ENCODE measurements at regions not wholly inside any gene's neighbourhood (a gene's known extent, or its start where the extent isn't known, plus 50 kb on each side); places are given as distances from the start of the nearest gene placed in this dataset.

DNA sequence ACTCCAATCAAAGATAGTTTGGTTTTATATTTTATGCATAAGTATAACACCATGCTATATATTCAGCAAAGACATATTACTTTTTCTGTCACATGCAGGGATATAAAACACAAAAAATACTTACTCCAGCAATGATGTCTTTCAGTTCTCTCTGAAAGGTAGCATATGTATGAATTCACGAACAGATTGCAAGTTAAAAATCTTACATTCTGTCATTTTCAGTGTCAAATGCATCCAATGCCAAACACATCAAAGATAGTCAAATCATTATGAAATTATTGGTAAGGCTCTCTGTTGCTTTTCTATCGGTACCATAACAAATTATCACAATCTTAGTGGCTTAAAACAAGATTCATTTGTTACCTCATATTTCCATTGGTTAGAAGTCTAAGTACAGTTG, 492.0 kb upstream of the KIF2B start:
- no peaks in the 10 kb centered on the region for H3K27me3 ChIP-seq (ENCODE audit: insufficient read depth)
- no peaks in the 10 kb centered on the region for H3F3A ChIP-seq (replicated peaks; ENCODE audit: low read depth)
- no peak overlapping the region for H3K4me3 ChIP-seq
- DNase-seq (ENCODE audit: low spot score), result no peak
- H3K4me1 Mint-ChIP-seq, result no peaks in the 10 kb centered on the region
- no peak overlapping the region for H3K27ac Mint-ChIP-seq
- no peak overlapping the region for H2AFZ ChIP-seq
- no peak overlapping the region for H3K4me3 Mint-ChIP-seq
- ATAC-seq, result no peak
- no peaks in the 10 kb centered on the region for H3K36me3 ChIP-seq (ENCODE audit: insufficient read depth)
- H3K9me2 ChIP-seq (ENCODE audit: insufficient read depth), result no peaks in the 10 kb centered on the region
- no peak overlapping the region for H3K27ac ChIP-seq (ENCODE audit: low read depth)
- no peaks in the 10 kb centered on the region for H4K20me1 ChIP-seq (replicated peaks; ENCODE audit: insufficient read depth)
- no peaks in the 10 kb centered on the region for H3K79me2 ChIP-seq (replicated peaks; ENCODE audit: insufficient read depth)
- no peaks in the 10 kb centered on the region for H3K27me3 Mint-ChIP-seq (ENCODE audit: insufficient read depth, low read depth, poor library complexity)
- H3K4me1 ChIP-seq (ENCODE audit: insufficient read depth), result no peaks in the 10 kb centered on the region
- H3K4me2 ChIP-seq, result no peak overlapping the region
- TF ChIP-seq, protein P1, sequence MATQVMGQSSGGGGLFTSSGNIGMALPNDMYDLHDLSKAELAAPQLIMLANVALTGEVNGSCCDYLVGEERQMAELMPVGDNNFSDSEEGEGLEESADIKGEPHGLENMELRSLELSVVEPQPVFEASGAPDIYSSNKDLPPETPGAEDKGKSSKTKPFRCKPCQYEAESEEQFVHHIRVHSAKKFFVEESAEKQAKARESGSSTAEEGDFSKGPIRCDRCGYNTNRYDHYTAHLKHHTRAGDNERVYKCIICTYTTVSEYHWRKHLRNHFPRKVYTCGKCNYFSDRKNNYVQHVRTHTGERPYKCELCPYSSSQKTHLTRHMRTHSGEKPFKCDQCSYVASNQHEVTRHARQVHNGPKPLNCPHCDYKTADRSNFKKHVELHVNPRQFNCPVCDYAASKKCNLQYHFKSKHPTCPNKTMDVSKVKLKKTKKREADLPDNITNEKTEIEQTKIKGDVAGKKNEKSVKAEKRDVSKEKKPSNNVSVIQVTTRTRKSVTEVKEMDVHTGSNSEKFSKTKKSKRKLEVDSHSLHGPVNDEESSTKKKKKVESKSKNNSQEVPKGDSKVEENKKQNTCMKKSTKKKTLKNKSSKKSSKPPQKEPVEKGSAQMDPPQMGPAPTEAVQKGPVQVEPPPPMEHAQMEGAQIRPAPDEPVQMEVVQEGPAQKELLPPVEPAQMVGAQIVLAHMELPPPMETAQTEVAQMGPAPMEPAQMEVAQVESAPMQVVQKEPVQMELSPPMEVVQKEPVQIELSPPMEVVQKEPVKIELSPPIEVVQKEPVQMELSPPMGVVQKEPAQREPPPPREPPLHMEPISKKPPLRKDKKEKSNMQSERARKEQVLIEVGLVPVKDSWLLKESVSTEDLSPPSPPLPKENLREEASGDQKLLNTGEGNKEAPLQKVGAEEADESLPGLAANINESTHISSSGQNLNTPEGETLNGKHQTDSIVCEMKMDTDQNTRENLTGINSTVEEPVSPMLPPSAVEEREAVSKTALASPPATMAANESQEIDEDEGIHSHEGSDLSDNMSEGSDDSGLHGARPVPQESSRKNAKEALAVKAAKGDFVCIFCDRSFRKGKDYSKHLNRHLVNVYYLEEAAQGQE (IDR thresholded peaks at IDR 0.05; ENCODE audit: unreplicated experiment), result no peak
- no peak for TF ChIP-seq NANOG (IDR thresholded peaks at IDR 0.05; ENCODE audit: borderline replicate concordance)
- TF ChIP-seq STAT1 (IDR thresholded peaks at IDR 0.05; ENCODE audit: unreplicated experiment), result no peak
- no peak for TF ChIP-seq JUNB (IDR thresholded peaks at IDR 0.05; ENCODE audit: unreplicated experiment)
- no peak for TF ChIP-seq EZH2 (IDR thresholded peaks at IDR 0.05; ENCODE audit: low read depth, unreplicated experiment)
- TF ChIP-seq, protein P2, sequence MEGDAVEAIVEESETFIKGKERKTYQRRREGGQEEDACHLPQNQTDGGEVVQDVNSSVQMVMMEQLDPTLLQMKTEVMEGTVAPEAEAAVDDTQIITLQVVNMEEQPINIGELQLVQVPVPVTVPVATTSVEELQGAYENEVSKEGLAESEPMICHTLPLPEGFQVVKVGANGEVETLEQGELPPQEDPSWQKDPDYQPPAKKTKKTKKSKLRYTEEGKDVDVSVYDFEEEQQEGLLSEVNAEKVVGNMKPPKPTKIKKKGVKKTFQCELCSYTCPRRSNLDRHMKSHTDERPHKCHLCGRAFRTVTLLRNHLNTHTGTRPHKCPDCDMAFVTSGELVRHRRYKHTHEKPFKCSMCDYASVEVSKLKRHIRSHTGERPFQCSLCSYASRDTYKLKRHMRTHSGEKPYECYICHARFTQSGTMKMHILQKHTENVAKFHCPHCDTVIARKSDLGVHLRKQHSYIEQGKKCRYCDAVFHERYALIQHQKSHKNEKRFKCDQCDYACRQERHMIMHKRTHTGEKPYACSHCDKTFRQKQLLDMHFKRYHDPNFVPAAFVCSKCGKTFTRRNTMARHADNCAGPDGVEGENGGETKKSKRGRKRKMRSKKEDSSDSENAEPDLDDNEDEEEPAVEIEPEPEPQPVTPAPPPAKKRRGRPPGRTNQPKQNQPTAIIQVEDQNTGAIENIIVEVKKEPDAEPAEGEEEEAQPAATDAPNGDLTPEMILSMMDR (conservative IDR thresholded peaks at IDR 0.05; ENCODE audit: low read depth in 2 of 2), result no peak
- TF ChIP-seq ZNF114 (CRISPR knock-in tag; IDR thresholded peaks at IDR 0.05), result no peak
- no peak for TF ChIP-seq ZNF462 (CRISPR knock-in tag; IDR thresholded peaks at IDR 0.05)
- TF ChIP-seq, protein P3, sequence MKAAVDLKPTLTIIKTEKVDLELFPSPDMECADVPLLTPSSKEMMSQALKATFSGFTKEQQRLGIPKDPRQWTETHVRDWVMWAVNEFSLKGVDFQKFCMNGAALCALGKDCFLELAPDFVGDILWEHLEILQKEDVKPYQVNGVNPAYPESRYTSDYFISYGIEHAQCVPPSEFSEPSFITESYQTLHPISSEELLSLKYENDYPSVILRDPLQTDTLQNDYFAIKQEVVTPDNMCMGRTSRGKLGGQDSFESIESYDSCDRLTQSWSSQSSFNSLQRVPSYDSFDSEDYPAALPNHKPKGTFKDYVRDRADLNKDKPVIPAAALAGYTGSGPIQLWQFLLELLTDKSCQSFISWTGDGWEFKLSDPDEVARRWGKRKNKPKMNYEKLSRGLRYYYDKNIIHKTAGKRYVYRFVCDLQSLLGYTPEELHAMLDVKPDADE (IDR thresholded peaks at IDR 0.05), result no peak
- no peak for TF ChIP-seq POLR2AphosphoS5 (IDR thresholded peaks at IDR 0.05; ENCODE audit: low read depth)
- TF ChIP-seq EZH2phosphoT487 (IDR thresholded peaks at IDR 0.05; ENCODE audit: unreplicated experiment), result no peak
- TF ChIP-seq ZNF331 (CRISPR knock-in tag; IDR thresholded peaks at IDR 0.05; ENCODE audit: low read depth), result no peak
- TF ChIP-seq CREB1 (CRISPR knock-in tag; IDR thresholded peaks at IDR 0.05; ENCODE audit: low read depth), result no peak
- no peaks in the 10 kb centered on the region for H3K9me3 Mint-ChIP-seq
- H3K36me3 Mint-ChIP-seq (ENCODE audit: low read depth), result no peaks in the 10 kb centered on the region

All from GM23338 (cell line).